Osteoblast (primary cell): ENCODE measurements at regions not wholly inside any gene's neighbourhood (a gene's known extent, or its start where the extent isn't known, plus 50 kb on each side); places are given as distances from the start of the nearest gene placed in this dataset.

ENCODE experiments used
- DNase-seq: peaks from one replicate; pipeline ENCODE4 v3.0.0; 2011; ENCODE audit warnings: low spot score, mixed read lengths; ENCODE audit not compliant: insufficient read length; ENCODE audit errors: missing footprints
- H2AFZ ChIP-seq: 2 replicates; pipeline ENCODE4 v1.6.0; 2011; ENCODE audit warnings: mild to moderate bottlenecking, low read length
- H3K27ac ChIP-seq: 2 replicates; pipeline ENCODE4 v1.5.1; 2011; ENCODE audit warnings: mild to moderate bottlenecking, low read depth, low read length, moderate library complexity
- H3K27me3 ChIP-seq: 2 replicates; pipeline ENCODE4 v1.6.0; 2012; ENCODE audit warnings: mild to moderate bottlenecking, control low read depth, inconsistent platforms, low read length, moderate library complexity; ENCODE audit not compliant: insufficient read depth
- H3K36me3 ChIP-seq: 2 replicates; pipeline ENCODE4 v1.5.1; 2011; ENCODE audit warnings: mild to moderate bottlenecking, low read length, control low read depth, moderate library complexity; ENCODE audit not compliant: insufficient read depth
- H3K4me1 ChIP-seq: 2 replicates; pipeline ENCODE4 v1.5.1; 2011; ENCODE audit warnings: mild to moderate bottlenecking, low read length, control low read depth, moderate library complexity; ENCODE audit not compliant: insufficient read depth
- H3K4me2 ChIP-seq: 2 replicates; pipeline ENCODE4 v1.6.0; 2011; ENCODE audit warnings: mild to moderate bottlenecking, low read length; ENCODE audit not compliant: insufficient read depth
- H3K4me3 ChIP-seq: fragments of 200-600 bp; sonication (generic); 3 replicates; pipeline ENCODE4 v1.5.1; 2012; ENCODE audit warnings: mild to moderate bottlenecking, low read length, inconsistent platforms; ENCODE audit not compliant: insufficient read depth
- H3K79me2 ChIP-seq: 2 replicates; pipeline ENCODE4 v1.6.0; 2012; ENCODE audit warnings: mild to moderate bottlenecking, low read length, control low read depth, inconsistent platforms; ENCODE audit not compliant: insufficient read depth
- H3K9me3 ChIP-seq: 2 replicates; pipeline ENCODE4 v1.5.1; 2011; ENCODE audit warnings: low read depth, low read length, control low read depth
- H4K20me1 ChIP-seq: 2 replicates; pipeline ENCODE4 v1.6.0; 2012; ENCODE audit warnings: mild to moderate bottlenecking, low read length, control low read depth; ENCODE audit not compliant: insufficient read depth
- CTCF ChIP-seq: IDR thresholded peaks from 2 replicates; pipeline ENCODE4 v1.5.1; 2011; ENCODE audit warnings: mild to moderate bottlenecking, low read depth, low read length, moderate library complexity; ENCODE audit errors: extremely low read depth

- H3K27ac ChIP-seq = no peak overlapping the region
- no peak for TF ChIP-seq CTCF
- no peaks in the 10 kb centered on the region for H3K36me3 ChIP-seq
- no peak overlapping the region for H3K4me3 ChIP-seq
- H3K27me3 ChIP-seq = no peaks in the 10 kb centered on the region
- H3K4me2 ChIP-seq = no peak overlapping the region
- H3K79me2 ChIP-seq = no peaks in the 10 kb centered on the region
- H3K4me1 ChIP-seq = no peaks in the 10 kb centered on the region
- H2AFZ ChIP-seq = no peak overlapping the region
- no peak for DNase-seq
- no peaks in the 10 kb centered on the region for H4K20me1 ChIP-seq
- H3K9me3 ChIP-seq = no peaks in the 10 kb centered on the region
Measured at GRCh38 chr10:131427281-131427680, 115.8 kb upstream of the TCERG1L start.

- Histone ChIP-seq H3K36me3 (no peaks in the 10 kb centered on the region), H3K9me3 (no peaks in the 10 kb centered on the region), H3K4me1 (no peaks in the 10 kb centered on the region), H3K79me2 (no peaks in the 10 kb centered on the region), H3K4me2 (no peak overlapping the region), H3K4me3 (no peak overlapping the region), H2AFZ (no peak overlapping the region), H3K27me3 (no peaks in the 10 kb centered on the region), H3K27ac (no peak overlapping the region), H4K20me1 (no peaks in the 10 kb centered on the region)
- no peak for TF ChIP-seq CTCF
- DNase-seq = no peak
Measured at GRCh38 chr10:131427901-131428300, 116.4 kb upstream of the TCERG1L start.

- Histone ChIP-seq H3K27ac (no peak overlapping the region), H2AFZ (no peak overlapping the region), H3K4me3 (no peak overlapping the region), H3K4me2 (no peak overlapping the region), H3K27me3 (no peaks in the 10 kb centered on the region), H3K79me2 (no peaks in the 10 kb centered on the region), H3K4me1 (no peaks in the 10 kb centered on the region), H3K36me3 (no peaks in the 10 kb centered on the region), H3K9me3 (no peaks in the 10 kb centered on the region), H4K20me1 (no peaks in the 10 kb centered on the region)
- no peak for DNase-seq
- no peak for TF ChIP-seq CTCF
Measured at GRCh38 chr10:131429141-131429540, 117.6 kb upstream of the TCERG1L start.

- no peak overlapping the region for H2AFZ ChIP-seq
- no peaks in the 10 kb centered on the region for H3K9me3 ChIP-seq
- H3K27me3 ChIP-seq = no peaks in the 10 kb centered on the region
- no peak for DNase-seq
- H3K79me2 ChIP-seq = no peaks in the 10 kb centered on the region
- H3K36me3 ChIP-seq = no peaks in the 10 kb centered on the region
- H3K27ac ChIP-seq = no peak overlapping the region
- no peaks in the 10 kb centered on the region for H3K4me1 ChIP-seq
- no peak overlapping the region for H3K4me3 ChIP-seq
- H4K20me1 ChIP-seq = no peaks in the 10 kb centered on the region
- no peak overlapping the region for H3K4me2 ChIP-seq
- no peak for TF ChIP-seq CTCF
Measured at GRCh38 chr10:131429942-131430341, 118.4 kb upstream of the TCERG1L start.
